ENCODE measurements at regions not wholly inside any gene's neighbourhood (a gene's known extent, or its start where the extent isn't known, plus 50 kb on each side); places are given as distances from the start of the nearest gene placed in this dataset.
A peak's percentile ranks its signal among the peaks of the same experiment; 100 is the strongest.
"Not testable (repeated sequence)": the region's sequence is repeated elsewhere in the genome, so short reads cannot be mapped to it uniquely, and the experiment has no call there.

GRCh38 chr2:87648815-87649214 is 99.1 kb upstream of the PLGLB2 start:
- POLR2A ChIA-PET; H3K4me1 ChIP-seq (ENCODE audit: control insufficient read depth, extremely low read depth, insufficient read depth, low read length); H3K27me3 ChIP-seq (ENCODE audit: control insufficient read depth in 2 of 2, insufficient read depth in 2 of 2, low read length in 2 of 2); H3K4me2 ChIP-seq (ENCODE audit: insufficient read depth, low read length); dilution Hi-C loops (cut with MboI; ENCODE audit: extremely low pct_ligation_motif_present, low sequenced_read_pairs); H3K9me1 ChIP-seq (replicated peaks; ENCODE audit: control insufficient read depth, extremely low read depth, insufficient read depth, low read length); H4K20me1 ChIP-seq (replicated peaks; ENCODE audit: control insufficient read depth, extremely low read depth, insufficient read depth, low read length); BruUV-seq (replicated peaks); H3K36me3 ChIP-seq (ENCODE audit: control insufficient read depth in 2 of 2, extremely low read depth in 1 of 2, insufficient read depth in 2 of 2, low read length in 2 of 2); H3K9ac ChIP-seq (replicated peaks; ENCODE audit: extremely low read depth, insufficient read depth, low read length); CTCF ChIA-PET; H2AFZ ChIP-seq (ENCODE audit: low read depth, low read length); H3K79me2 ChIP-seq (ENCODE audit: control insufficient read depth, insufficient read depth, low read length); H3K27ac ChIP-seq (ENCODE audit: insufficient read depth, low read depth, low read length); intact Hi-C loops (cut with micrococcal nuclease); DNase-seq (ENCODE audit: low read depth, low spot score); H3K4me3 ChIP-seq (replicated peaks in 1 of 3; ENCODE audit: insufficient read depth in 1 of 3, low read depth in 1 of 3, low read length in 3 of 3); H3K9me3 ChIP-seq (replicated peaks; ENCODE audit: control insufficient read depth, insufficient read depth, low read length): not testable (repeated sequence)
- peak; percentile 48 for FAIRE-seq

- BruUV-seq (replicated peaks); H3K36me3 ChIP-seq (ENCODE audit: control insufficient read depth in 2 of 2, extremely low read depth in 1 of 2, insufficient read depth in 2 of 2, low read length in 2 of 2); H4K20me1 ChIP-seq (replicated peaks; ENCODE audit: control insufficient read depth, extremely low read depth, insufficient read depth, low read length); POLR2A ChIA-PET; H3K9me1 ChIP-seq (replicated peaks; ENCODE audit: control insufficient read depth, extremely low read depth, insufficient read depth, low read length); H3K27me3 ChIP-seq (ENCODE audit: control insufficient read depth in 2 of 2, insufficient read depth in 2 of 2, low read length in 2 of 2); H3K4me1 ChIP-seq (ENCODE audit: control insufficient read depth, extremely low read depth, insufficient read depth, low read length); intact Hi-C loops (cut with micrococcal nuclease); H3K9me3 ChIP-seq (replicated peaks; ENCODE audit: control insufficient read depth, insufficient read depth, low read length); H3K4me2 ChIP-seq (ENCODE audit: insufficient read depth, low read length); CTCF ChIA-PET; H3K4me3 ChIP-seq (replicated peaks in 1 of 3; ENCODE audit: insufficient read depth in 1 of 3, low read depth in 1 of 3, low read length in 3 of 3); dilution Hi-C loops (cut with MboI; ENCODE audit: extremely low pct_ligation_motif_present, low sequenced_read_pairs); H3K9ac ChIP-seq (replicated peaks; ENCODE audit: extremely low read depth, insufficient read depth, low read length); DNase-seq (ENCODE audit: low read depth, low spot score); H2AFZ ChIP-seq (ENCODE audit: low read depth, low read length); H3K79me2 ChIP-seq (ENCODE audit: control insufficient read depth, insufficient read depth, low read length): not testable (repeated sequence)
- peak overlapping the region; percentile 18 for H3K27ac ChIP-seq (ENCODE audit: insufficient read depth, low read depth, low read length)
- FAIRE-seq: peak; percentile 37
Observed at GRCh38 chr2:87649871-87650270, 98.0 kb upstream of the PLGLB2 start.

- FAIRE-seq: peak; percentile 77
- H3K4me1 ChIP-seq (ENCODE audit: control insufficient read depth, extremely low read depth, insufficient read depth, low read length); POLR2A ChIA-PET; H3K4me2 ChIP-seq (ENCODE audit: insufficient read depth, low read length); H3K9me1 ChIP-seq (replicated peaks; ENCODE audit: control insufficient read depth, extremely low read depth, insufficient read depth, low read length); H3K36me3 ChIP-seq (ENCODE audit: control insufficient read depth in 2 of 2, extremely low read depth in 1 of 2, insufficient read depth in 2 of 2, low read length in 2 of 2); H3K9me3 ChIP-seq (replicated peaks; ENCODE audit: control insufficient read depth, insufficient read depth, low read length); intact Hi-C loops (cut with micrococcal nuclease); H3K27me3 ChIP-seq (ENCODE audit: control insufficient read depth in 2 of 2, insufficient read depth in 2 of 2, low read length in 2 of 2); H3K27ac ChIP-seq (ENCODE audit: insufficient read depth, low read depth, low read length); CTCF ChIA-PET; BruUV-seq (replicated peaks); dilution Hi-C loops (cut with MboI; ENCODE audit: extremely low pct_ligation_motif_present, low sequenced_read_pairs); H2AFZ ChIP-seq (ENCODE audit: low read depth, low read length); H3K4me3 ChIP-seq (replicated peaks in 1 of 3; ENCODE audit: insufficient read depth in 1 of 3, low read depth in 1 of 3, low read length in 3 of 3); H4K20me1 ChIP-seq (replicated peaks; ENCODE audit: control insufficient read depth, extremely low read depth, insufficient read depth, low read length); DNase-seq (ENCODE audit: low read depth, low spot score); H3K79me2 ChIP-seq (ENCODE audit: control insufficient read depth, insufficient read depth, low read length); H3K9ac ChIP-seq (replicated peaks; ENCODE audit: extremely low read depth, insufficient read depth, low read length): not testable (repeated sequence)
Observed at GRCh38 chr2:87650837-87651236, 97.0 kb upstream of the PLGLB2 start.

GRCh38 chr2:87651589-87651988 is 96.3 kb upstream of the PLGLB2 start:
- H2AFZ ChIP-seq (ENCODE audit: low read depth, low read length); FAIRE-seq; H3K9ac ChIP-seq (replicated peaks; ENCODE audit: extremely low read depth, insufficient read depth, low read length); H3K27me3 ChIP-seq (ENCODE audit: control insufficient read depth in 2 of 2, insufficient read depth in 2 of 2, low read length in 2 of 2); H4K20me1 ChIP-seq (replicated peaks; ENCODE audit: control insufficient read depth, extremely low read depth, insufficient read depth, low read length); H3K4me3 ChIP-seq (replicated peaks in 1 of 3; ENCODE audit: insufficient read depth in 1 of 3, low read depth in 1 of 3, low read length in 3 of 3); CTCF ChIA-PET; BruUV-seq (replicated peaks); H3K27ac ChIP-seq (ENCODE audit: insufficient read depth, low read depth, low read length); H3K79me2 ChIP-seq (ENCODE audit: control insufficient read depth, insufficient read depth, low read length); H3K36me3 ChIP-seq (ENCODE audit: control insufficient read depth in 2 of 2, extremely low read depth in 1 of 2, insufficient read depth in 2 of 2, low read length in 2 of 2); DNase-seq (ENCODE audit: low read depth, low spot score); POLR2A ChIA-PET; H3K4me1 ChIP-seq (ENCODE audit: control insufficient read depth, extremely low read depth, insufficient read depth, low read length); dilution Hi-C loops (cut with MboI; ENCODE audit: extremely low pct_ligation_motif_present, low sequenced_read_pairs); H3K4me2 ChIP-seq (ENCODE audit: insufficient read depth, low read length); intact Hi-C loops (cut with micrococcal nuclease); H3K9me1 ChIP-seq (replicated peaks; ENCODE audit: control insufficient read depth, extremely low read depth, insufficient read depth, low read length); H3K9me3 ChIP-seq (replicated peaks; ENCODE audit: control insufficient read depth, insufficient read depth, low read length): not testable (repeated sequence)
